ENCODE measurements at regions not wholly inside any gene's neighbourhood (a gene's known extent, or its start where the extent isn't known, plus 50 kb on each side); places are given as distances from the start of the nearest gene placed in this dataset.

GRCh38 chr6:43942616-43943015 lies 172.6 kb downstream of the VEGFA start:
- no peaks in the 10 kb centered on the region for H3K36me3 Mint-ChIP-seq (ENCODE audit: low read depth)
- H3K4me3 Mint-ChIP-seq = no peak overlapping the region
- H3K4me1 Mint-ChIP-seq = no peaks in the 10 kb centered on the region
- H3K9me3 Mint-ChIP-seq = peaks cover 10% of the 10 kb centered on the region
- DNase-seq = no peak
- no peaks in the 10 kb centered on the region for H3K27me3 Mint-ChIP-seq
- H3K27ac Mint-ChIP-seq = no peak overlapping the region
- POLR2A ChIA-PET = no interaction called here
- CTCF ChIA-PET = interaction anchor here (0.5 to 1.7 kb wide), 3 partner anchors 9 to 281 kb away, joined by 3 to 4 read pairs (median 3); no protein-coding TSS in a partner anchor

- H3K27me3 Mint-ChIP-seq = no peaks in the 10 kb centered on the region
- DNase-seq = no peak
- CTCF ChIA-PET = interaction anchor here (1.3 to 1.7 kb wide), 2 partner anchors 8 to 11 kb away, joined by 3 to 4 read pairs; no protein-coding TSS in a partner anchor
- no peak overlapping the region for H3K27ac Mint-ChIP-seq
- H3K9me3 Mint-ChIP-seq = peaks cover 10% of the 10 kb centered on the region
- no peaks in the 10 kb centered on the region for H3K36me3 Mint-ChIP-seq (ENCODE audit: low read depth)
- no peak overlapping the region for H3K4me3 Mint-ChIP-seq
- H3K4me1 Mint-ChIP-seq = no peaks in the 10 kb centered on the region
- POLR2A ChIA-PET = no interaction called here
These were observed 172.0 kb downstream of the VEGFA start for GRCh38 chr6:43942011-43942442.

DNA sequence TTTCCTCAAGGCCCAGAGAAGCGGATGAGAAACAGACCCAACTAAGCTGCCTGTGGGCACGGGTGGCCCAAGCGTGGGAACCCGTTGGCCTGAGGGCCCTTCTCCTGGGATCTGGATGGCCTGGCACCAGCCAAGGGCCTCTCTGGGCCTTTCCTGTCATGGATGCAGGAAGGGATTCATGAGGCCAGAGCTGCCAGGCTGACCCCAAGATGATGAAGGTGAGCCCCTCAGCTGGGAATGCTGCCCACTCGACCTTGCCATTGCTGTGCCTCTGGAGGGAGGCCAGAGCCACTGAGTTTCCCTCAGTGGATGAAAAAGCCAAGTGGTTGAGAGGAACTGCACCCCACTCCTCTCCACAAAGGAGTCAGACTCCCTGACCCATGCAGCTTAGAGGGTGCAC lies 171.2 kb downstream of the VEGFA start:
- Mint-ChIP-seq H3K4me1 (no peaks in the 10 kb centered on the region), H3K27me3 (no peaks in the 10 kb centered on the region), H3K36me3 (ENCODE audit: low read depth) (no peaks in the 10 kb centered on the region), H3K9me3 (peaks cover 8% of the 10 kb centered on the region), H3K27ac (no peak overlapping the region), H3K4me3 (no peak overlapping the region)
- DNase-seq = no peak
- POLR2A ChIA-PET = no interaction called here
- CTCF ChIA-PET = interaction anchor here (1.0 kb wide), 1 partner anchor 10 kb away, joined by 3 read pairs; no protein-coding TSS in a partner anchor

DNA sequence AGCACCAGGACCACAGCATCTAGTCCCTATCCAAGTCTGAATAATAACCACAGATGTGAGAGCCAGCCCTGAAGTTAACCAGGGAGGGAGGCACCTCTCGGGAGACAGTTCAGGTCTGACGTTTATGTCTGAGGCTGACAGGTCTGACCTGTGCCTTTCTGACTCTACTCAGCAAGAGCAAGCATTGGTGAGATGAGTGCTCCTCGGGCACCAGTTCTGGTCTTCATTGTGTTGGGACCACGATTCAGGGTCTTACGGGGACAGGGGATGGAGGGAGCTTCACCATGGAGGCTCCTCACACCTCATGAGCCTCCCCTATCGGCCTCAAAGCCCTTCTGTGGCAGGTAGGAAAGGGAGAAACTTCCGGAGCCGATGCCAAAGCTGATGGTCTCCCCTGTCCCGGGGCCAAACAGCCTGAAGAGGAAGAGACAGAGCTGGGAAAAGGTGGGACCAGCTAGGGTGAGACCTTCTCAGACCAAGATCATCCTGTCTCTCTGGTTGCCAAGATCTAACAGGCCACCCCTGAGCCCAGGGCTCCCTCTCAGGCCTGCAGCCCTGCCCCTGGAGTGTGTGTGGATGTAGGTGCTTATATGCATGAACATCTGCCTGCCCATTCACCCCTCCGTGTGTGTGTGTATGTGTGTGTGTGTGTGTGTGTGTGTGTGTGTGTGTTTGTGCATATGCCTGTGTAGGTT lies 170.5 kb downstream of the VEGFA start:
- peaks cover 2% of the 10 kb centered on the region for H3K9me3 Mint-ChIP-seq
- ChIA-PET POLR2A (no interaction called here), CTCF (interaction anchor here (1.0 kb wide), 1 partner anchor 9 kb away, joined by 3 read pairs; no protein-coding TSS in a partner anchor)
- no peak for DNase-seq
- no peaks in the 10 kb centered on the region for H3K27me3 Mint-ChIP-seq
- H3K4me3 Mint-ChIP-seq = no peak overlapping the region
- H3K27ac Mint-ChIP-seq = no peak overlapping the region
- H3K4me1 Mint-ChIP-seq = no peaks in the 10 kb centered on the region
- H3K36me3 Mint-ChIP-seq (ENCODE audit: low read depth) = no peaks in the 10 kb centered on the region

DNA sequence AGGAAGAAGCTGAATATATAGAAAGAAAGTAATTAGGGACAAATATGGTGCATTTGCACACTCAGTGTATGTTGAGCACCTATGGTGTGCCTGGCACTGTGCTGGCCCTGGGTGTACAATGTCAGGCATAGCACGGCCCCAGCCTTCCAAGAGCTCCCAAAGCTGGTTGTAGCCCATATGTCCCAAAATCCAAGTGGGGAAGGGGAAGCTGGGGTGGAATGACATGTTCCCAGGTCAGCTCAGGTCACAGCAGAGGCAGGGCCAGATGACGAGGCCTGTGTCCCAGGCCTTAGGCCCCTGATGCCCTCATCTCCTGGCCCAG lies 170.0 kb downstream of the VEGFA start:
- Mint-ChIP-seq H3K4me3 (no peak overlapping the region), H3K27me3 (no peaks in the 10 kb centered on the region), H3K4me1 (no peaks in the 10 kb centered on the region), H3K27ac (no peak overlapping the region), H3K36me3 (ENCODE audit: low read depth) (no peaks in the 10 kb centered on the region), H3K9me3 (peaks cover 2% of the 10 kb centered on the region)
- ChIA-PET CTCF (no interaction called here), POLR2A (no interaction called here)
- DNase-seq = no peak

- Mint-ChIP-seq H3K4me1 (no peaks in the 10 kb centered on the region), H3K9me3 (peaks cover 2% of the 10 kb centered on the region), H3K36me3 (ENCODE audit: low read depth) (no peaks in the 10 kb centered on the region), H3K4me3 (no peak overlapping the region), H3K27me3 (no peaks in the 10 kb centered on the region), H3K27ac (no peak overlapping the region)
- POLR2A ChIA-PET = no interaction called here
- CTCF ChIA-PET = no interaction called here
- no peak for DNase-seq
These were observed 169.5 kb downstream of the VEGFA start for GRCh38 chr6:43939281-43940070.

DNA sequence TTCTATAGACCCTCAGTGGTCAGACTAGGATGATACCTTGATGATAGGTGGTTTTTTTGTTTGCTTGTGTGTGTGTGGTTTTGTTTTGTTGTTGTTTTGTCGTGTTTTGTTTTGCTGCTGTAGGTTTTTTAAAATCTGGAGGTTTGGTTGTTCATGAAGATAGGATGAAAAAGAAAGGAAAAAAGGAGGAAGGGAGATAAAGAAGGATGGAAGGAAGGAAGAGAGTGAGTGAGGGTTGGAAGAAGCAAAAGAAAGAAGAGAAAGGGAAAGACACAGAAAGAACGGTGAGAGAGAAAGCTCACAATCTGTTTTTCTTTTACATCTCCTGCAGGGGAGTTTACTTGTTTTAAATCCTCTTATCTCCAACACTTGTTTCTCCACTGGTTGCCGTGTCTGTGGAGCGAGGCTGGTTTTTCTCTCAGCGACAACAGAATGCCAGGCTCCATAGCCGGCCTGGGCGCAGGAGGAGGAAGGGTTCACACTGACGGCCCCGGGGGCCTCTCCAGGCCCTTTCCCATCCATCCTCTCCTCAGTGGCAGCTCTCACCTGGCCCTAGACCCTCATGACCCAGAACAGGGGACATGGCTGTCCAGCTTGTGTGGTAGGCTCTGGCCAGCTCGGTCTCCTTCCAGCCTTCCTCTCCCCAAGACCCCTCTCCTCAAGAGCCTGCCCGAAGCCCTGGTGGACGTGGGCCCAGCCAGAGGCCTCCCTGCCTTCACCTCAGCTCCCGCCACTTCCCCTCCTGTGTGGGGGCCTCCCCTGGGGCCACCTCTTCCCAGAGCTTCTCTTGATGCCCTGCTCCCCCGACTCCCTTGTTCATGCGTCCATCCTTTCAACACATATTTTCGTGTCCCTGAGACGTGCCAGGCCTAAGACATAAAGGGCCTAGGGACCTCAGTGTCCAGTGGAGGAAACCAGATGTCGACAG lies 168.4 kb downstream of the VEGFA start:
- POLR2A ChIA-PET = no interaction called here
- Mint-ChIP-seq H3K36me3 (ENCODE audit: low read depth) (no peaks in the 10 kb centered on the region), H3K4me1 (no peaks in the 10 kb centered on the region), H3K27me3 (no peaks in the 10 kb centered on the region), H3K27ac (no peak overlapping the region), H3K4me3 (no peak overlapping the region), H3K9me3 (no peaks in the 10 kb centered on the region)
- no peak for DNase-seq
- CTCF ChIA-PET = interaction anchor here (1.2 to 1.8 kb wide), 2 partner anchors 23 to 169 kb away, joined by 4 read pairs; no protein-coding TSS in a partner anchor

DNA sequence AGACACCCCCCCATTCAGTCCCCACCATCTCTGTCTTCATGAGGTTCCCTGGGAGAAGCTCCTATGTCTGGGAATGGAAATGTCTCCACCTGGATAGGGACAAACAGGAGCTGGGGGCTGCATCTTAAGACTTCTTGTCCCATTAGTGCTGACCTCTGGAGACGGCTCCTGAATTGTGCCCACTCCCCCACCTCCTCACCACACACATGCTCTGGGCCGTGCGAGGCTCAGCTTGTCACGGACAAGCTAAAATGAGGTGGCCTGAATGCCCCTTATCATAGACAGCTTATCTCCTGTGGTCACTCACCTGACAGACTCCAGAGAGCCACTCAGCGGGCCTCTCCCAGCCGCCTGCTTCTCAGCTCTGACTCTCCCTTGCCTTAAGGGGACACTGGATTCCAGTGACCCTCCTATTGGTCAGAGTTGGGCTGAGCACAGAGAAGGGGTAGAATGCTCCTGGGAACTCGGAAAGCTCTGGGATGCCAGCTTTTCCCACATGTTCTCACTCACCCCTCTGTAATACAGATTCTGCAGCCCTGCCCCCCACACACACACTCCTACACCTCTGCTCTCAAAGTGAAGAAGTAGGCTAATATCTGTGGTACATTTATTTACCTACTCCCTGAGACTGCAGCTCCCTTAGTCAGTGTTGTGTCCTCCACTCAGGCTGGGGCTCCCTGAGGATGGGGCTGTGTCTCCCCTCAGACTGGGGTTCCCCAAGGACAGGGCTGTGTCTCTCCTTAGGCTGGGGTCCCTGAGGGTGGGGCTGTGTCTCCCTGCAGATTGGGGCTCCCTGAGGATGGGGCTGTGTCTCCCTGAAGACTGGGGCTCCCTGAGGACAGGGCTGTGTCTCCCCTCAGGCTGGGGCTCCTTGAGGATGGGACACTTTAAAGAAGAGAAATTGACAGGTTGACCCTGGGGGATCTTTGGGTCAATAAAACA lies 167.5 kb downstream of the VEGFA start:
- no peaks in the 10 kb centered on the region for H3K27me3 Mint-ChIP-seq
- no peak overlapping the region for H3K4me3 Mint-ChIP-seq
- H3K36me3 Mint-ChIP-seq (ENCODE audit: low read depth) = no peaks in the 10 kb centered on the region
- H3K4me1 Mint-ChIP-seq = no peaks in the 10 kb centered on the region
- POLR2A ChIA-PET = no interaction called here
- no peak overlapping the region for H3K27ac Mint-ChIP-seq
- no peak for DNase-seq
- no peaks in the 10 kb centered on the region for H3K9me3 Mint-ChIP-seq
- CTCF ChIA-PET = interaction anchor here (1.0 to 1.8 kb wide), 5 partner anchors 12 to 168 kb away, joined by 3 to 6 read pairs (median 4); no protein-coding TSS in a partner anchor

- ChIA-PET CTCF (interaction anchor here (1.0 to 1.8 kb wide), 4 partner anchors 11 to 34 kb away, joined by 3 to 6 read pairs (median 4); no protein-coding TSS in a partner anchor), POLR2A (no interaction called here)
- no peak overlapping the region for H3K27ac Mint-ChIP-seq
- no peak for DNase-seq
- no peaks in the 10 kb centered on the region for H3K36me3 Mint-ChIP-seq (ENCODE audit: low read depth)
- H3K4me1 Mint-ChIP-seq = no peaks in the 10 kb centered on the region
- no peak overlapping the region for H3K4me3 Mint-ChIP-seq
- H3K9me3 Mint-ChIP-seq = no peaks in the 10 kb centered on the region
- no peaks in the 10 kb centered on the region for H3K27me3 Mint-ChIP-seq
These were observed 166.5 kb downstream of the VEGFA start for GRCh38 chr6:43936476-43936875.

- POLR2A ChIA-PET = no interaction called here
- H3K4me1 Mint-ChIP-seq = no peaks in the 10 kb centered on the region
- DNase-seq = no peak
- H3K9me3 Mint-ChIP-seq = no peaks in the 10 kb centered on the region
- no peaks in the 10 kb centered on the region for H3K27me3 Mint-ChIP-seq
- CTCF ChIA-PET = interaction anchor here (1.0 to 1.3 kb wide), 2 partner anchors 11 to 18 kb away, joined by 3 to 6 read pairs; no protein-coding TSS in a partner anchor
- H3K36me3 Mint-ChIP-seq (ENCODE audit: low read depth) = no peaks in the 10 kb centered on the region
- no peak overlapping the region for H3K27ac Mint-ChIP-seq
- no peak overlapping the region for H3K4me3 Mint-ChIP-seq
These were observed 166.0 kb downstream of the VEGFA start for GRCh38 chr6:43935921-43936439.

DNA sequence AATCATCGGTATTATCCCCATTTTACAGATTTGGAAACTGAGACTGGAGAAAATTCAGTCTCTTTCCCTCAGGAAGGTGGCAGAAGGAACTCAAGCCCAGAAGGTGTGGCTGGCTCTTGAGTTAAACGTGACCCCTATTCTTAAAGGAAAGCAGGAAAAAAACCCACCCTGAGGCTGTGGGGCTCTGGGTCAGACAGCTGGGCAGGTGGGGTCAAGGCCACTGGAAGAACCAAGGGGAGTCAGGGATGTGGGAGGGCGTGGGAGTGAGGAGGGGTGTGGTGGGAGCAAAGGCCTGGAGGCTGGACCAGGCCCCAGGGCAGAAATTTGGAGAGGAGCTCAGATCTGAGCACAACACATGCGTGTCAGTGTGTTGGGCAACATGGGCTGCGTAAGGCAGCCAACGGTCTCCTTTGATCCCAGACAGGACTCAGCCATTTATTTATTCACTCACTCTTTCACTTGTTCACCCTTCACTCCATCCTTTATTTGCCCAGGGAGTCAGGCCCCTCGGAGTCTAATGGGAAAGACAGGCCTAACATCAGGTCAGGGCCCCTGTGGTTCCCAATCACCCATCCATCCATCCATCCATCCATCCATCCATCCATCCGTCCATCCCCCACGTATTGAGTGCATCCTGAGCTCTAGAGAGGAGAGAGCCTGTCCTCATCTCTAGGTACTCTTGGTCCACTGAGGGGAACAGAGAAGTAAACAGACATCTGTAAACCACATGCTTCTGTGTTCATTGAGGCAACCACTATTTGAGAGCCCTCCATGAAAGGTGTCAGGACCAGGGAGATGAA lies 165.0 kb downstream of the VEGFA start:
- no peaks in the 10 kb centered on the region for H3K4me1 Mint-ChIP-seq
- POLR2A ChIA-PET = no interaction called here
- no peak overlapping the region for H3K4me3 Mint-ChIP-seq
- no peak for DNase-seq
- no peak overlapping the region for H3K27ac Mint-ChIP-seq
- H3K27me3 Mint-ChIP-seq = no peaks in the 10 kb centered on the region
- no peaks in the 10 kb centered on the region for H3K9me3 Mint-ChIP-seq
- CTCF ChIA-PET = interaction anchor here (1.1 kb wide), 2 partner anchors 11 to 52 kb away, joined by 3 read pairs; no protein-coding TSS in a partner anchor
- no peaks in the 10 kb centered on the region for H3K36me3 Mint-ChIP-seq (ENCODE audit: low read depth)
